HEK293T (cell line): ENCODE measurements at regions not wholly inside any gene's neighbourhood (a gene's known extent, or its start where the extent isn't known, plus 50 kb on each side); places are given as distances from the start of the nearest gene placed in this dataset.

Experiments
- CTCF ChIA-PET: fragments of 350-600 bp; formaldehyde crosslinking; extraction: SDS; loops from one replicate; lab custom pipeline; 2021; ENCODE audit warnings: antibody characterized with exemption, inconsistent platforms; lab: Yijun Ruan, JAX
- POLR2A ChIA-PET: fragments of 350-600 bp; formaldehyde crosslinking; extraction: SDS; loops from one replicate; lab custom pipeline; 2020; ENCODE audit warnings: antibody characterized with exemption, inconsistent platforms; lab: Yijun Ruan, JAX
- DNase-seq: peaks from one replicate; pipeline ENCODE4 v3.0.0; 2012; ENCODE audit warnings: mixed read lengths; ENCODE audit errors: extremely low spot score
- ARNT ChIP-seq: fragments of 450-650 bp; IDR thresholded peaks from 2 replicates; pipeline ENCODE4 v1.6.1; 2017; ENCODE audit warnings: mild to moderate bottlenecking
- BHLHE40 ChIP-seq: fragments of 450-650 bp; IDR thresholded peaks from 2 replicates; pipeline ENCODE4 v1.6.1; 2016; ENCODE audit warnings: mild to moderate bottlenecking, moderate library complexity, borderline replicate concordance
- CTBP1 ChIP-seq: fragments of 450-650 bp; IDR thresholded peaks from 2 replicates; pipeline ENCODE4 v1.6.1; 2016; ENCODE audit warnings: borderline replicate concordance
- ELF4 ChIP-seq: fragments of 450-650 bp; IDR thresholded peaks from 2 replicates; pipeline ENCODE4 v1.6.1; 2017; ENCODE audit warnings: antibody characterized with exemption
- FOXA1 ChIP-seq: fragments of 450-650 bp; IDR thresholded peaks from 2 replicates; pipeline ENCODE4 v1.6.1; 2016; ENCODE audit warnings: mild to moderate bottlenecking
- FOXK2 ChIP-seq: fragments of 450-650 bp; IDR thresholded peaks from 2 replicates; pipeline ENCODE4 v1.6.1; 2016; ENCODE audit warnings: mild to moderate bottlenecking
- FOXM1 ChIP-seq: fragments of 450-650 bp; IDR thresholded peaks from 2 replicates; pipeline ENCODE4 v1.6.1; 2017; ENCODE audit warnings: mild to moderate bottlenecking, borderline replicate concordance
- HDGF ChIP-seq: fragments of 450-650 bp; IDR thresholded peaks from 2 replicates; pipeline ENCODE4 v1.6.1; 2017; ENCODE audit warnings: antibody characterized with exemption, borderline replicate concordance
- L3MBTL2 ChIP-seq: fragments of 450-650 bp; conservative IDR thresholded peaks from 2 replicates; pipeline ENCODE4 v1.6.1; 2016; ENCODE audit warnings: mild to moderate bottlenecking
- LEF1 ChIP-seq: fragments of 450-650 bp; IDR thresholded peaks from 2 replicates; pipeline ENCODE4 v1.6.1; 2017; ENCODE audit warnings: mild to moderate bottlenecking, borderline replicate concordance
- NFRKB ChIP-seq: fragments of 450-650 bp; IDR thresholded peaks from 2 replicates; pipeline ENCODE4 v1.6.1; 2016; ENCODE audit warnings: mild to moderate bottlenecking, moderate library complexity
- PKNOX1 ChIP-seq: fragments of 450-650 bp; IDR thresholded peaks from 2 replicates; pipeline ENCODE4 v1.6.1; 2016
- SP1 ChIP-seq: fragments of 450-650 bp; IDR thresholded peaks from 2 replicates; pipeline ENCODE4 v1.6.1; 2017
- SUZ12 ChIP-seq: fragments of 450-650 bp; IDR thresholded peaks from 2 replicates; pipeline ENCODE4 v1.6.1; 2016; ENCODE audit warnings: mild to moderate bottlenecking
- TARDBP ChIP-seq: fragments of 450-650 bp; IDR thresholded peaks from 2 replicates; pipeline ENCODE4 v1.6.1; 2016
- ZNF384 ChIP-seq: fragments of 450-650 bp; IDR thresholded peaks from 2 replicates; pipeline ENCODE4 v1.6.1; 2016

- POLR2A ChIA-PET = interaction anchor here (1.0 kb wide), 1 partner anchor 45 kb away, joined by 5 read pairs; no protein-coding TSS in a partner anchor
These were observed 161.8 kb upstream of the GRK3 start for GRCh38 chr22:25402501-25403283.

GRCh38 chr22:25403284-25403810 is 161.1 kb upstream of the GRK3 start:
- ChIA-PET CTCF (no interaction called here), POLR2A (interaction anchor here (0.8 kb wide), 1 partner anchor 23 kb away, joined by 3 read pairs; no protein-coding TSS in a partner anchor)
- TF ChIP-seq CTBP1 (no peak), TARDBP (no peak), FOXA1 (no peak), NFRKB (no peak), PKNOX1 (no peak), LEF1 (no peak), ELF4 (no peak), ARNT (no peak), FOXK2 (no peak)
- no peak for DNase-seq

More at GRCh38 chr22:25402501-25403283, 161.8 kb upstream of the GRK3 start:
- no peak for DNase-seq
- CTCF ChIA-PET = interaction anchor here (1.0 kb wide), 1 partner anchor 69 kb away, joined by 3 read pairs; no protein-coding TSS in a partner anchor
- TF ChIP-seq ARNT = no peak
- no peak for TF ChIP-seq FOXK2
- TF ChIP-seq FOXM1 = no peak
- no peak for TF ChIP-seq CTBP1
- no peak for TF ChIP-seq TARDBP
- TF ChIP-seq ZNF384 = no peak
- TF ChIP-seq HDGF = no peak
- TF ChIP-seq SUZ12 = no peak
- TF ChIP-seq PKNOX1 = no peak
- no peak for TF ChIP-seq ELF4
- TF ChIP-seq NFRKB = no peak
- TF ChIP-seq SP1 = no peak
- TF ChIP-seq LEF1 = no peak

- CTCF ChIA-PET = no interaction called here
- TF ChIP-seq BHLHE40 (no peak), L3MBTL2 (no peak), CTBP1 (no peak), SP1 (no peak), PKNOX1 (no peak), FOXA1 (no peak), ARNT (no peak), TARDBP (no peak), LEF1 (no peak)
- POLR2A ChIA-PET = interaction anchor here (0.8 kb wide), 1 partner anchor 24 kb away, joined by 3 read pairs; no protein-coding TSS in a partner anchor
- DNase-seq = peak; percentile 33
These were observed 160.5 kb upstream of the GRK3 start for GRCh38 chr22:25403811-25404471.

GRCh38 chr22:25404556-25404927 is 159.9 kb upstream of the GRK3 start:
- no peak for DNase-seq
- POLR2A ChIA-PET = no interaction called here
- CTCF ChIA-PET = no interaction called here
- TF ChIP-seq LEF1 = no peak
- TF ChIP-seq SUZ12 = no peak
- TF ChIP-seq NFRKB = no peak
- TF ChIP-seq FOXA1 = no peak
- no peak for TF ChIP-seq SP1
- TF ChIP-seq L3MBTL2 = no peak
- TF ChIP-seq CTBP1 = no peak
- no peak for TF ChIP-seq ZNF384
- no peak for TF ChIP-seq HDGF
- no peak for TF ChIP-seq FOXM1
- TF ChIP-seq ELF4 = no peak
- TF ChIP-seq FOXK2 = no peak
- no peak for TF ChIP-seq BHLHE40
- no peak for TF ChIP-seq ARNT
- no peak for TF ChIP-seq PKNOX1
- no peak for TF ChIP-seq TARDBP

GRCh38 chr22:25404928-25405816 is 159.3 kb upstream of the GRK3 start:
- POLR2A ChIA-PET = no interaction called here

More at GRCh38 chr22:25404928-25405816, 159.3 kb upstream of the GRK3 start:
- CTCF ChIA-PET = no interaction called here
- peak; percentile 76 for DNase-seq
- no peak for TF ChIP-seq SUZ12
- TF ChIP-seq L3MBTL2 = no peak
- TF ChIP-seq SP1 = no peak
- no peak for TF ChIP-seq LEF1
- no peak for TF ChIP-seq HDGF
- no peak for TF ChIP-seq ZNF384
- no peak for TF ChIP-seq FOXK2
- no peak for TF ChIP-seq TARDBP
- TF ChIP-seq PKNOX1 = no peak
- no peak for TF ChIP-seq FOXA1
- no peak for TF ChIP-seq NFRKB
- TF ChIP-seq CTBP1 = no peak
- no peak for TF ChIP-seq ELF4
- no peak for TF ChIP-seq ARNT
